ENCODE measurements at regions not wholly inside any gene's neighbourhood (a gene's known extent, or its start where the extent isn't known, plus 50 kb on each side); places are given as distances from the start of the nearest gene placed in this dataset.

- H3K27me3 ChIP-seq (ENCODE audit: insufficient read depth, low read length) = no peaks in the 10 kb centered on the region
- H3K79me2 ChIP-seq (ENCODE audit: insufficient read depth, low read length) = no peaks in the 10 kb centered on the region
- no peak overlapping the region for H3K9ac ChIP-seq (ENCODE audit: low read length)
- H3K36me3 ChIP-seq (ENCODE audit: insufficient read depth, low read length) = no peaks in the 10 kb centered on the region
- no peak overlapping the region for H2AFZ ChIP-seq (ENCODE audit: low read depth, low read length)
- no peak overlapping the region for H3K27ac Mint-ChIP-seq (ENCODE audit: unreplicated experiment)
- H3K4me3 ChIP-seq (ENCODE audit: insufficient read depth, low read depth, low read length) = no peak overlapping the region
- H3K27ac ChIP-seq (ENCODE audit: low read depth, low read length) = no peak overlapping the region
- peaks cover 7% of the 10 kb centered on the region for H3K4me1 Mint-ChIP-seq (ENCODE audit: low read depth, unreplicated experiment)
- FAIRE-seq = peak; percentile 88
- H4K20me1 ChIP-seq (ENCODE audit: insufficient read depth, low read length) = no peaks in the 10 kb centered on the region
- H3K4me1 ChIP-seq (ENCODE audit: insufficient read depth, low read length) = no peaks in the 10 kb centered on the region
- H3K27me3 Mint-ChIP-seq (ENCODE audit: low read depth, unreplicated experiment) = no peaks in the 10 kb centered on the region
- TF ChIP-seq EZH2 (IDR thresholded peaks at IDR 0.05; ENCODE audit: insufficient read depth, low read length) (no peak), CTCF (IDR thresholded peaks at IDR 0.05; ENCODE audit: insufficient read depth, low read depth, low read length) (peak; percentile 86)
- H3K36me3 Mint-ChIP-seq (ENCODE audit: low read depth, unreplicated experiment) = no peaks in the 10 kb centered on the region
- H3K4me2 ChIP-seq (ENCODE audit: low read length) = no peak overlapping the region
- H3K4me3 Mint-ChIP-seq (ENCODE audit: unreplicated experiment) = no peak overlapping the region
- no peaks in the 10 kb centered on the region for H3K9me3 Mint-ChIP-seq (ENCODE audit: unreplicated experiment)
- DNase-seq (ENCODE audit: low read depth) = peak; percentile 22
- no peaks in the 10 kb centered on the region for H3K9me3 ChIP-seq (ENCODE audit: insufficient read depth, low read depth, low read length)
Observed at GRCh38 chr10:36779238-36779846, 346.1 kb upstream of the ANKRD30A start.

GRCh38 chr10:36778651-36779050, 346.7 kb upstream of the ANKRD30A start:
- no peaks in the 10 kb centered on the region for H3K36me3 Mint-ChIP-seq (ENCODE audit: low read depth, unreplicated experiment)
- Histone ChIP-seq H2AFZ (ENCODE audit: low read depth, low read length) (peak overlapping the region; percentile 39), H3K27ac (ENCODE audit: low read depth, low read length) (no peak overlapping the region), H4K20me1 (ENCODE audit: insufficient read depth, low read length) (no peaks in the 10 kb centered on the region), H3K9ac (ENCODE audit: low read length) (no peak overlapping the region), H3K9me3 (ENCODE audit: insufficient read depth, low read depth, low read length) (no peaks in the 10 kb centered on the region), H3K4me2 (ENCODE audit: low read length) (no peak overlapping the region), H3K36me3 (ENCODE audit: insufficient read depth, low read length) (no peaks in the 10 kb centered on the region), H3K4me1 (ENCODE audit: insufficient read depth, low read length) (no peaks in the 10 kb centered on the region), H3K4me3 (ENCODE audit: insufficient read depth, low read depth, low read length) (no peak overlapping the region), H3K79me2 (ENCODE audit: insufficient read depth, low read length) (no peaks in the 10 kb centered on the region), H3K27me3 (ENCODE audit: insufficient read depth, low read length) (no peaks in the 10 kb centered on the region)
- no peaks in the 10 kb centered on the region for H3K9me3 Mint-ChIP-seq (ENCODE audit: unreplicated experiment)
- peak; percentile 45 for FAIRE-seq
- no peaks in the 10 kb centered on the region for H3K27me3 Mint-ChIP-seq (ENCODE audit: low read depth, unreplicated experiment)
- H3K4me3 Mint-ChIP-seq (ENCODE audit: unreplicated experiment) = no peak overlapping the region
- H3K4me1 Mint-ChIP-seq (ENCODE audit: low read depth, unreplicated experiment) = peaks cover 7% of the 10 kb centered on the region
- no peak overlapping the region for H3K27ac Mint-ChIP-seq (ENCODE audit: unreplicated experiment)
- TF ChIP-seq CTCF (IDR thresholded peaks at IDR 0.05; ENCODE audit: insufficient read depth, low read depth, low read length) (no peak), EZH2 (IDR thresholded peaks at IDR 0.05; ENCODE audit: insufficient read depth, low read length) (no peak)
- no peak for DNase-seq (ENCODE audit: low read depth)

DNA sequence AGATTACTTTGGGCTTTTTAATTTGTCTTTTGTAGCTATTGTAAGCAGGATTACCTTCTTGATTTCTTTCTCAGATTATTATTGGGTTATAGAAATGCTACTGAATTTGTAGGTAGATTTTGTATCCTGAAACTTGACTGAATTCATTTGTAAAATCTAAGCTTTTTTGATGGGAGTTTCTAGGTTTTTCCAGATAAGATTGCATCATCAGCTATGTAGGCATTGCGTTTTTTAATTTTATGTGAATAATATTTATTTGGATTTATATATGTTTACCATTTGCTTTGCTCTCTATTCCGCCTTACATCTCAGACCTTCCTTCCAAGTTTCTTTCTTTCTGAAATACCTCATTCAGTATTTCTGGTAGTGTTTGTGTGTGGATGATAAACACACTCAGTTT, 351.7 kb upstream of the ANKRD30A start:
- H3K4me2 ChIP-seq (ENCODE audit: low read length) = no peak overlapping the region
- H3K27me3 ChIP-seq (ENCODE audit: insufficient read depth, low read length) = no peaks in the 10 kb centered on the region
- no peaks in the 10 kb centered on the region for H3K79me2 ChIP-seq (ENCODE audit: insufficient read depth, low read length)
- no peaks in the 10 kb centered on the region for H3K36me3 ChIP-seq (ENCODE audit: insufficient read depth, low read length)
- Mint-ChIP-seq H3K9me3 (ENCODE audit: unreplicated experiment) (no peaks in the 10 kb centered on the region), H3K27ac (ENCODE audit: unreplicated experiment) (no peak overlapping the region), H3K4me3 (ENCODE audit: unreplicated experiment) (no peak overlapping the region), H3K4me1 (ENCODE audit: low read depth, unreplicated experiment) (peaks cover under 1% of the 10 kb centered on the region), H3K36me3 (ENCODE audit: low read depth, unreplicated experiment) (no peaks in the 10 kb centered on the region), H3K27me3 (ENCODE audit: low read depth, unreplicated experiment) (no peaks in the 10 kb centered on the region)
- DNase-seq (ENCODE audit: low read depth) (no peak), FAIRE-seq (no peak)
- no peaks in the 10 kb centered on the region for H3K4me1 ChIP-seq (ENCODE audit: insufficient read depth, low read length)
- H3K9me3 ChIP-seq (ENCODE audit: insufficient read depth, low read depth, low read length) = no peaks in the 10 kb centered on the region
- H3K27ac ChIP-seq (ENCODE audit: low read depth, low read length) = no peak overlapping the region
- no peaks in the 10 kb centered on the region for H4K20me1 ChIP-seq (ENCODE audit: insufficient read depth, low read length)
- no peak for TF ChIP-seq EZH2 (IDR thresholded peaks at IDR 0.05; ENCODE audit: insufficient read depth, low read length)
- no peak for TF ChIP-seq CTCF (IDR thresholded peaks at IDR 0.05; ENCODE audit: insufficient read depth, low read depth, low read length)
- H3K4me3 ChIP-seq (ENCODE audit: insufficient read depth, low read depth, low read length) = no peak overlapping the region
- H3K9ac ChIP-seq (ENCODE audit: low read length) = no peak overlapping the region
- no peak overlapping the region for H2AFZ ChIP-seq (ENCODE audit: low read depth, low read length)

Data from astrocyte (in vitro differentiated cells and primary cell).